ENCODE measurements at regions not wholly inside any gene's neighbourhood (a gene's known extent, or its start where the extent isn't known, plus 50 kb on each side); places are given as distances from the start of the nearest gene placed in this dataset.

DNA sequence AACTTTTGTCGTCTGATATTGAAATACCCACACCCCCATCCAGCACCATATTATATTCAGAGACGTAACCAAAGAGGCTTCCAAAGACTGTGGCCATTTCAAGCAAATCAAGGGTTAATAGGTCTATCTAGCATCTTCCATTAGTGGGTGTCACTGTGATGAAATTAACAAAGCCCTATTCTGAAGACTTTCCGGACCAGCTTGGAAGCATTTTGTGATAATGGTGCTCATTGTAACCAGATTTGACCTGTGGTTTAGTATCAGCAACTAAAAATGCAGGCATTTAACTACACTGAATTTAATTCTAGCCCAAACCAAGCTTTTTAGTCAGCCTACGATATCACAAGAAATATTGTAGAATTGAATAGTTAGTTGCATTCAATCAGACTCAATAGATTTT is 309.7 kb upstream of the TENM3 start:
- DNase-seq = no peak

DNA sequence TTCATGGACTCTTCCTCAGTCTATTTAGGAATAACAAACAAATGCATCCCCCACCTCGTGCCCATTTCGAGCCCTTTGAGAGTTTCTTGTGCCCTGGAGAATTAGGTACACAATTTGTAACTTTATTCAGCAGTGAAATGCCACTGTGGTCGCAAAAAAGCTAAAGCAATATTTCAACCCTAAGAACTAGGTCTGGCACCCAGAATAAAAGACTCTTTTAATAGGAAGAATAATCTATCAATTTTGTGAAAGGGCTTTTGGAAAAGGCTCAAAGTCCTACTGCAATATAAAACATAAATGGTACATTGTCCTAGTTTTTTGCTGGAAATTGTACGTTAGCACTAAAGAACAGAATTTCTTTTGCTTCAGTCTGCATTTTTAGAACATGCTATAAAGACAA is 304.6 kb upstream of the TENM3 start:
- no peak for DNase-seq

DNA sequence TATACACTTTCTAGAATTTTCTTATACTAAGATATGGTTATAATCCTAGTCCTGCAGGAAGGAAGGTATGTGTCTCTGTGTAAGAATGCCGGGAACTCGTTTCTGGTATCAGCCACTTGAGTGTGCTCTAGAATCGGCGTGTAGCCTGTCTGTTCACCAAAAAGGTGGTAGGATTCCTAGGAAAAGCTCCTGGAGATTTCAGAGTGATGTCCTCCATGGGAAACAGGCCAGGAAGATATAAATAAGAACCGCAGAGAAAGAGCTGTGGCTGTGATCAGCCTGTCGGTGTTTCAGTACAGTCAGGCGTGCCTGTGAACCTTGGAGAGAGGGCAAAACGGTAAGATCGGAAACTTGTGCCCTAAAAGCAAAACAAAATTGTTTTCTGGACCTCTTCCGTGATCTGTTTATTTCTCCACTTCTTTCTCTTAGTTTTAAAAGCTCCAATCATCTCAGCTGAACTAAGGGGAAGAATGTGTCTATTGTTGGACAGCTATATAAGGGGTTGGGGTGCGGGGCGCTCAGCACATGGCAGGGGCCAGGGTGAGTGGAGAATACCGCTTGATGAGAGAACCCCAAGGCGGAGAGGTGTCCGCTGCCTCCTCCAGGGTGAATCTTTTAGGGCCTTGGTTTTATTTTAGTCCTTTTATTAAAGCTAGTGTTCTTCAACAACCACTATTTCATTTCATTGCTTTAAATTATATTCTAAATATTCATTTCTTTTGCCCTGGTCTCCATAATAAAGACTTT is 303.8 kb upstream of the TENM3 start:
- no peak for DNase-seq

DNA sequence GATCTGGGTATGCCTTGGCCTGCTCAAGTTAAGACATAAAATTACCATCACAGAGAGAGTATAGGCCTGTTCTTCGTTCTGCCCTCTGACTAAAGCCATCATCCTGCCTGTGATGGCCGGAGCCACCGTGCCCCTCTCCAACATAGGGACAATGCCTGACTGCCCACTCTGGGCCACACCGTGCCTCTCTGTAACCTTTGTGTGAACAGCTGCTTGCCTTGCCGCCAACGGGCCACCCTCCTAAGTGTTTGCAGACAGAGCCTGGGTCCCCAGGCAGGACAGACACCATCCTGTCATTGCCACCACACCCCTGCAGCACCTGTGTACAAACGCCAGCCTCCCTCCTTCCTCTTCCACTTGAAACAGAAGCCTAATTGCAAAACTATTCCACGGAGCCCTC is 298.7 kb upstream of the TENM3 start:
- DNase-seq = no peak

- DNase-seq = no peak
These were observed 296.3 kb upstream of the TENM3 start for GRCh38 chr4:181946902-181947301.

DNA sequence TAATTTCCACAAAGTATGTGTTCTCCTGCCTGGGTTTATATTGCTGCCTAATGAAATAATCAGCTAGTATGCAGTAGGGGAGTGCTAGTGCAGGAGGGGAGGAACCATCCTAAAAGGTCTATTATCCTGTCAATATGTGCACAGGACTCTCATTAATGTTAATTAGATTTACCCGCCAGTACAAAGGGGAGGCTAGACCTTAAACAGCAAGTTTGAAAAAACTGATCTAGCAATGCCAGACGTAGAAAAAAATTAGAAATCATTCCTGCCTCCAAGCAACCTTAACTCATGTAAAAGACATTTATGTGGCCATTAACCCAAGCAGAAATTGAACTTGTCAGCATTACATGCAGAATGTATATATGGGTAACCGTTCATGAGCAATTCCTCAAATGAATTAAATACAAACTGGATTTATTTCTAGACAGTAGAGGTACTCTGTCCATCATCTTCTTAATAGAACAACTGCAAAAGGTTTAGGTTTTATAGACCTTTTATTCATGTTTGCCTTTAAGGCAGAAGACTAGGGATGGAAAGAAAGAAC is 294.3 kb upstream of the TENM3 start:
- DNase-seq = no peak

DNA sequence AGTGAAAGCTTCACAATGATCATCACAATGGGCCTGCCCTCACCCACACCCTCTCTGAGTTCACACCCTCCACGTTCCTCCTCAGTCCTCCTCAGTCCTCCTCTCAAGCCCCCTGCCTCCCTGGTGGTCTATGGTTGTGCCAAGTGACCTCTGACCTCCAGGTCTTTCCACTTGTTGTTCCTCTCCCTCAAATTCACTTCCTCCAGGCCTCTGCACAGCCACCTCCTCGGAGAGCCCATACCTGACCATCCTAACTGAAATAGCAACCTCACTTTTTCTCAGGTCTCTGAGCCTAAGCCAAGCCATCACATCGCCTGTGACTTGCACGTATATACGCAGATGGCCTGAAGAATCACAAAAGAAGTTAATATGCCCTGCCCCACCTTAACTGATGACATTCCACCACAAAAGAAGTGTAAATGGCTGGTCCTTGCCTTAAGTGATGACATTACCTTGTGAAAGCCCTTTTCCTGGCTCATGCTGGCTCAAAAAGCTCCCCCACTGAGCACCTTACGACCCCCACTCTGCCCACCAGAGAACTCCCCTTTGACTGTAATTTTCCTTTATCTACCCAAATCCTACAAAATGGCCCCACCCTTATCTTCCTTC is 293.4 kb upstream of the TENM3 start:
- DNase-seq = no peak

DNA sequence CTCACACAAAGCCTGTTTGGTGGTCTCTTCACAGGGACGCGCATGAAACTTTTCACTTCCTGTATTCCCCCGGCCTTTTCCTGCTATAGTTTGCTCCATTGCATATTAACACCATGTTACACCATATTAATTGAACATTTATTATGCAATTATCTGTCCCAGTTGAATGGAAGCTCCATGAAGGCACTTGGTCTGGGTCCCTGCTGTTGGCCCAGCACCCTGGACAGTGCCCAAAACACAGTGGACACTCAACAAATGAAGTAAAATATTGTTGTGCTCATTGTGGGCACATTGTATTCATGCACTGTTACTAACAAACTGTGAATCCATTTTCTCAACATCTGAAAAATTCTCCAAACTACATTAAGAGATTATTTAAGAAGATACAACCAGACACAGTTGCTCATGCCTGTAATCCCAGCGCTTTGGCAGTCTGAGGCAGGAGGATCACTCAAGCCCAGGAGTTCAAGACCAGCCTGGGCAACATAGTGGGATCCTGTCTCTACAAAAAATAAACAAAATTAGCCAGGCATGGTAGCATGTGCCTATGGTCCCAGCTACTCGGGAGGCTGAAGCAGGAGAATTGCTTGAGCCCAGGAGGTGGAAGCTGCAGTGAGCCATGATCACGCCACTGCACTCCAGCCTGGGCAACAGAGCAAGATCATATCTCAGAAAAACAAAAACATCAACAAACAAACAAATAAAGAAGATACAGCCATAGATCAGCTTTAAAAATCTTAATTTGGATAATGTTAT is 292.7 kb upstream of the TENM3 start:
- no peak for DNase-seq

DNA sequence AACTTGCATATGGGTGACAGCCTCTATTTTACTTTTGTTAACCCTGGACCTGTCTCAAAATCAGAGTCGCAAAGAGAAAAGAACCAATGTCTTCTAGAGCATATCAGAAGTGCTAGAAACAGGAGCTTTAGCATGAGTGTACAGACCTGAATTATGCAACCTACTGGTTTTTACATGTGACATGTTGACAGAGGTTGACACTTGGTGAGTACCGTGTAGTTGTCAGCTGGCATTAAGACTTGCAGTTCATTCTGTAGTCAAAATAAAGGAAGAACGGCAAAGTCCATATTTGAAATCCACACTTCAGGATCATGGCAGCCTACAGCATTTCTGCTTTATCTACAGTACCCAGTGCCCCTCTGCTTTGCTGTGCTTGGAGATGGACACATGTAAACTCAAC is 291.9 kb upstream of the TENM3 start:
- DNase-seq = no peak

DNA sequence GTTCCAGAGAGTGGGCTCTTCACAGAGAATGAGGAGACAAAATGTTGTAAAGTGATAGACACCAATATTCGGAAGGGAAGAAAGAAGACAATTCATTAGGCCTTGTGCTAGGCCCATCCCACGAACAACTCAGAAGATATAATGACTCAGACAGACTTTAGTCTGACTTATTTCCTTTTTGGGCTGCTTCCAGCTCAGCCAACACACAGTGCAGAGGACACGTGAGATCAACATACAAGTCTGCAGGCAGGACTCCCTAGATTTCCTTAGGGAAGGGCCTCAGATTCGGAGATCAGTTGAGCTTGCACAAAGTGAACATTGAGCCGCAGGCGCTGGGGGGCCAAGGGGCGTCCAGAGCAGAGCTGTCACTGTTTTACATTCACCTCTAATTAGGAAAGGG is 290.7 kb upstream of the TENM3 start:
- no peak for DNase-seq

- no peak for DNase-seq
These were observed 286.7 kb upstream of the TENM3 start for GRCh38 chr4:181956512-181956911.

- DNase-seq = no peak
These were observed 286.1 kb upstream of the TENM3 start for GRCh38 chr4:181957088-181957487.

GRCh38 chr4:181958446-181958845 is 284.8 kb upstream of the TENM3 start:
- no peak for DNase-seq

DNA sequence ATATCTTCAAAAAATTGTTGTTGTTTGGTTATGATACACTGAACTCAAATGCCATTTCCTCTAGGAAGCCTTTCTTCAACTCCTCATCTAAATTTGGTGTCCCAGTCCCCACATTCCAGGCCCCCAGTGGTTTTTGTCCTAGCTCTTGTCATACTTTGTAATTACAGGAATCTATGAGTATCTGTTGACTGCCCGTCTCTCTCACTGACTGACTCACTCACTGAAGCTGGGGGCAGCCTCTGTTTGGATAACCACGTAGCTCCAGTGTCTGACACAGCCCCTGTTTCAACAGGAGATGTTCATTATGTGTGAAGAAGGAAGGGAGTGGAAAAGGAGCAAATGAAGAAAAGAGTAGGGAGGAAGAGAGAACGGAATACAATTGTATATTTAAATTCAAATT is 284.1 kb upstream of the TENM3 start:
- no peak for DNase-seq

DNA sequence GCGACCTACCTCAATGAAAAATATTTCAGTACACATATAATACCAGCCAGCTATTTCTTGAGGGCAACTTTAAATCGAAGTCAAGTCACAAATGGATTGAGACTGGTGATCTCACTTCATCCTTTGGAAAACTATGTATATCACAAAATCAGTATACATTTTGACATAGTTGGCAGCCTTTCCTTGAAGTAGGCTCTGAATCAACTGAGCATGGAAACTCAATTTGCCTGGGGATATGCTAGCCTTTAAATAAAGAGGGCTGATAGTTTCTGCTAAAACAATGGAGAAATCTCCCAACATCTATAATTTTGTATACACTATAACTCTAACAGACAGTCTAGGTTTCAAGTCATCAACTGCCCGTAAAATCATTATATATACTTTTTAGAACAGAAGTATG is 282.8 kb upstream of the TENM3 start:
- no peak for DNase-seq

GRCh38 chr4:181962321-181962720 is 280.9 kb upstream of the TENM3 start:
- no peak for DNase-seq

DNA sequence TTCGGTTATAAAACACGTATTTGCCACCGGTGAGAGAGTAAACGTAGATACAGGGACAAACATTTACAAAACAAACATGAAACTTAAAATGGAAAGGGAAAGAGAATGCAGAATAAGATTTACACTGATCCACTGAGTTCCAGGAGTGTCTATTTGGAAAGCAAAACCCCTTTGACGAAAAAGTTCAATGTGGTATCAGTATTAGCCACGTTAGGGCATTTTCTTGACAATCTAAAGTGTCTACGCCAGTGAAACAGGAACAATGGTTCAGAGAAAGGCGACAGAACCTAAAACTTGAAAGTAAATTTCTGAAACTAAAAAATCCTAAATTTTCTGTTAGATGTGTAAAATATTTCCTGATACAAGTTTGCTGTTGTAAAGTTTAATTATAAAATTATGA is 278.5 kb upstream of the TENM3 start:
- DNase-seq = no peak

DNA sequence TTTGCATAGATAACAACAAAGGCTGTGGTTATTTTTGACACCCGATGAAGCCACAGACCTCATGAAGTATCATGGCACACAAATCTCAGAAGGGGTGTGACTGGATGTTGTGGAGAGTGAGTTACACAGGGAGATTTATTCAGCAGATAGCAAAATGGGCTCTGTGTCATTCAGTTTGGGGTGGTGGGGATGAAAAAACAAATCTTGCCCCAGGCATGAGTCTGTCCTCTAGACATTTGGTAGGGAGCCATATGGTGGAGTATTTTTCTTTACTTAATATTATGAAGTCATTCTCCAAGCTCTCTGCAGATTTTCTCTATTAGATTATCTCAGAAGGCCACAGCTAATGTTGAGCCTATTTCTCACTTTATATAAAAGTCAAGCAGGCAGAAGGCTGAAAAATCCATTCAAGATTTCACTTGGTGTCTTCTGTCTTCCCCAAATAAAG is 277.1 kb upstream of the TENM3 start:
- no peak for DNase-seq

DNA sequence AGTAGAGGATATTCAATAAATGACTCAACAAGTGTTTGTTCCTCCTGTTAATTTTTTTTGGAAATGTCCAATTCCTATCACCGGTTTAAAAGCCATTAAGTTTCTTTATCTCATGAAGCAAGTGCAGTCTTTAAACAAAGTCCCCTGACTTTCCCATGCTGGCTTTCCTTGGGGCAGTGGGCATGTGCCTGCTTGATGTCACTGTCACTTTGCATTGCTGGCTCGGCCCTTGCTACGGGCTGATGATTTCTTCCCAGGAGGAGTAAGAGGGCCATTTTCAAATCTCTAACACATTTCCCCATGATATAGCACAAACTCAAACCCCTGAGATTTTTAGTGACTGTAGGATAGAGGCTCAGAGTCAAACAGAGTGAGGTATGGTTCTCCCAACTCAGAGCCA is 275.8 kb upstream of the TENM3 start:
- DNase-seq = no peak

DNA sequence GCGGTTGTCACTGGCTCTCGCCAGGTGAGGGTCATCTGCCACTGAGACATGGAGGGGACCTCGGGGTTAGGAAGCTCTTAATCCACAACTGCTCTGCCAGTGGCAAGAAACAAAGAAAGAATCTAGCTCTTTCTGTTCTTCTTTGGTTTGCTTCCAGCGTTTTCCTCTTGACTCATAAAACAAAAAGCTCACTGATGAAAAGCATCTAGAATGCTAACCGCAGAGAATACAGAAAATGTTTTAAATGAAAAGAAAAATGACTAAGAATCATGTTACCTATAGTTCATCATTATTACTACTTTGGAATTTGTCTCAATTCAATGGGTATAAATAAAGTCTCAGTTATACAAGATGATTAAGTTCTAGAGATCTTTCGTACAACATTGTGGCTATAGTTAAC is 274.8 kb upstream of the TENM3 start:
- no peak for DNase-seq

DNA sequence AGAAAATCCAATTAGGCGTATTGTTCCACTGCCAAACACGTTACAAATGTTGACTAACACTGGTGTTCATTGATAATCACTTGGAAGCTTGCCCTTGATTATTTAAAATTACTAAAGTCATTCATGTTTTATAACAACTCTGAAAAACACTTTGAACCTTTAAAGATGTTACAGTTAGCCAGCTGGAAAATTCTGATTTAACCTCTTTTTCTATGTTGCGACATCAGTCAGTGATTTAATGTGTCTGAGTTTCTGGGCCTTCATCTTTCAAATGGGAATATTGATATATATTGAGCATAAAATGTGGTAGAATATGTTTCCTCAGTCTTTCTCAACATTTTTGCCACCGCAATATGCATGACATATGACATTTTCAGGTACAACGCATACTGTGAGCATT is 274.1 kb upstream of the TENM3 start:
- DNase-seq = no peak

- no peak for DNase-seq
These were observed 272.8 kb upstream of the TENM3 start for GRCh38 chr4:181970366-181970765.

DNA sequence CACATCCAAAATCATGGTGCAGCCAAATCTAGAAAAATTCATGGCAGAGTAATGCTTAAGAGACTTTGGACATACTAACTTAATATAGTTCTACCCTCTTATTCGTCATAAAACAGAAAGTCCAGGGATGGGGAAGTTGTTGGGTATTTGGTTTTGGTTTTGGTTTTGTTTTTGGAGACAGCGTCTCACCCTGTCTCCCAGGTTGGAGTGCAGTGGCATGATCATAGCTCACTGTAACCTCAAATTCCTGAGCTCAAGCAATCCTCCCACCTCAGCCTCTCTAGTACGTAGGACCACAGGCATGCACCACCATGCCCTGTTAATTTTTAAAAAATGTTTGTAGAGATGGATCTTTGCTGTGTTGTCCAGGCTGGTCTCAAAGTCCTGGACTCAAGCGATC is 271.8 kb upstream of the TENM3 start:
- DNase-seq = no peak

DNA sequence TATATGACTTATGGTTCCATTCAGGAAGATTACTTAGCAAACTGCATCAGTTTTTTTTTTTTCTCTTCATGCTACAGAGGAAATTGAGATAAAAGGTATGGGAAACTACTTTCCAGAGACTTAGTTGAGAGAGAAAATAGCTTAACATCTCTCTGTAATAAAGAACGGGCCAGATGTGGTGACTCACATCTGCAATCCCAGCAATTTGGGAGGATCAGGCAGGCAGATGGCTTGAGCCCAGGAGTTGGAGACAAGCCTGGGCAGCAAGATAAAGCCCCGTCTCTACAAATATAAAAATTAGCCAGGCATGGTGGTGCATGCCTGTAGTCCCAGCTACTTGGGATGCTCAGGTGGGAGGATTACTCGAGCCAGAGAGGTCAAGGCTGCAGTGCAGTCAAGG is 271.2 kb upstream of the TENM3 start:
- DNase-seq = no peak

All from activated CD4-positive, alpha-beta T cell treated with anti-CD3 and anti-CD28 coated beads for 1 hour (primary cell).